NB4 (cell line): ENCODE measurements at regions not wholly inside any gene's neighbourhood (a gene's known extent, or its start where the extent isn't known, plus 50 kb on each side); places are given as distances from the start of the nearest gene placed in this dataset.

ENCODE experiments used
- DNase-seq: peaks from one replicate; pipeline ENCODE4 v3.0.0; 2010; ENCODE audit warnings: low read depth
- H3K4me3 ChIP-seq: one replicate; pipeline ENCODE4 v1.5.1; 2011; ENCODE audit warnings: mild to moderate bottlenecking, low read depth, low read length, moderate library complexity
- MYC ChIP-seq: IDR thresholded peaks from 2 replicates; pipeline ENCODE4 v1.6.1; 2011; ENCODE audit warnings: low read depth, low read length
- POLR2A ChIP-seq: IDR thresholded peaks from 2 replicates; pipeline ENCODE4 v1.6.1; 2011; ENCODE audit warnings: mild to moderate bottlenecking; ENCODE audit not compliant: insufficient read length; ENCODE audit errors: extremely low read depth
- TF ChIP-seq, protein P1 (sequence below): IDR thresholded peaks from 2 replicates; pipeline ENCODE4 v1.6.1; 2011; ENCODE audit warnings: low read depth, low read length
- TF ChIP-seq, protein P2 (sequence below): IDR thresholded peaks from one replicate; pipeline ENCODE4 v1.5.1; 2012; ENCODE audit warnings: low read depth, low read length

DNA sequence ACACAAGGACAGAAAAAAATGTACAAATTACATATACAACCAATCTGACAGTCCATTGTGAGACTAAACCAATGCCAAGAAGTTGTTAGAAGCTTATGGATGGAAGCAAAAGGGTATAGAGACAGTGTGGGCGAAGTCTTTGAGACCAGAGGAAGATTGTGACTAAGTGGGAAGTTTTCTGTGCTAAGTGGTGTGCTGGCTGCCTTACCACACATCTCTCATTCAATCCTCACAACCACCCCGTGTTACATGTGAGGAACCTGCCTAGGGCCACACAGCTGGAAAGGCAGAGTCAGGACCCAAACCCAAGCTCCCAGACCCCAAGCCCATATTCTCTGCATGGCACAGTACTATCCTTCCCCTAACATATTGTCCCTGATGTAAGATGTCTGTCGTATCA lies 53.5 kb upstream of the DUSP10 start:
- no peak overlapping the region for H3K4me3 ChIP-seq
- TF ChIP-seq, protein P1, sequence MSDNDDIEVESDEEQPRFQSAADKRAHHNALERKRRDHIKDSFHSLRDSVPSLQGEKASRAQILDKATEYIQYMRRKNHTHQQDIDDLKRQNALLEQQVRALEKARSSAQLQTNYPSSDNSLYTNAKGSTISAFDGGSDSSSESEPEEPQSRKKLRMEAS = no peak
- TF ChIP-seq MYC (no peak), POLR2A (no peak)
- TF ChIP-seq, protein P2, sequence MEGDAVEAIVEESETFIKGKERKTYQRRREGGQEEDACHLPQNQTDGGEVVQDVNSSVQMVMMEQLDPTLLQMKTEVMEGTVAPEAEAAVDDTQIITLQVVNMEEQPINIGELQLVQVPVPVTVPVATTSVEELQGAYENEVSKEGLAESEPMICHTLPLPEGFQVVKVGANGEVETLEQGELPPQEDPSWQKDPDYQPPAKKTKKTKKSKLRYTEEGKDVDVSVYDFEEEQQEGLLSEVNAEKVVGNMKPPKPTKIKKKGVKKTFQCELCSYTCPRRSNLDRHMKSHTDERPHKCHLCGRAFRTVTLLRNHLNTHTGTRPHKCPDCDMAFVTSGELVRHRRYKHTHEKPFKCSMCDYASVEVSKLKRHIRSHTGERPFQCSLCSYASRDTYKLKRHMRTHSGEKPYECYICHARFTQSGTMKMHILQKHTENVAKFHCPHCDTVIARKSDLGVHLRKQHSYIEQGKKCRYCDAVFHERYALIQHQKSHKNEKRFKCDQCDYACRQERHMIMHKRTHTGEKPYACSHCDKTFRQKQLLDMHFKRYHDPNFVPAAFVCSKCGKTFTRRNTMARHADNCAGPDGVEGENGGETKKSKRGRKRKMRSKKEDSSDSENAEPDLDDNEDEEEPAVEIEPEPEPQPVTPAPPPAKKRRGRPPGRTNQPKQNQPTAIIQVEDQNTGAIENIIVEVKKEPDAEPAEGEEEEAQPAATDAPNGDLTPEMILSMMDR = no peak
- no peak for DNase-seq

DNA sequence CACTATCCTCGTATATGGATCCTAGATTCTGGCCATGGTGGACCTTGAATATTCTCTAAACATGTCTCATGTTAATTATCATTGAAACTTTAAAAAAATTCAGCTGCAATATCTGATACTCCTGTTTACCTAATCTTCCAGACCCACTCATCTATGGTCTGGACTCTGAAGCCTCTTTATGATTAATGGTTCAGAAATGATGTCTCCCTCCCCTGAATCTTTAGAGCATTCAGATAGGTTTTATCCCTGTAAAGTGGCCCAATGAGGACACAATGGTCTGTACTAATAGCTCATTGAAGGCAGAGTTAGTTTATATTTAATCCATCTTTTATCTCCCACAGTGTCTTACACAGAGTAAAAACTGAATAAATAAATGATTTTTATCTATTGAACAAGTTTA lies 53.0 kb upstream of the DUSP10 start:
- H3K4me3 ChIP-seq = no peak overlapping the region
- TF ChIP-seq, protein P2 = no peak
- TF ChIP-seq MYC (no peak), POLR2A (no peak)
- TF ChIP-seq, protein P1 = no peak
- DNase-seq = no peak

DNA sequence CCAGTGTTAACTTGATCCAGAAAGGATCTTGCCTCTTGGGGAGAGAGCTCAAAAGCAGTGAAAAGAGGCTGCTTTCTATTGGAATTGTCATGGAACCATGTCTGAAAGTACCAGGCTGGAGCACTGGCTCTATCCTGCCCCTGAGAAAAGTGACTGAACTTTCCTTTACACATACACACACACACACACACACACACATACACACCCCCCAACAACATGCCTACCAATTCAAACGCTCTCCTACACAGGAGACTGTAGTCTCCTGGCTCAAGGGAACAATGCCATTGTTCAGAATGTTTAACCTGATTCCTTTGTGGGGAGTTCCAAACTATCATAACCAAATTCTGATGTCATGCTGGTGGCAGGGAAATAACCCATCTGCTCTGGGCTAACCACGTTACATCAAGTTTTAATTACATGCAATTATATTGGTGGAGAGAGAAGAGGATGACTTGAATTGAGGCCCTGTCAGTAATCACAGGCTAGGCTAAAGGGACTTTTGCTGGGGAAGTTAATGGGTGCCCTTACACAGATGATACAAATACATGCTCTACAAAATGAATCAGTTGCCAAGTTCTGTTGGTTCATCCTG lies 52.3 kb upstream of the DUSP10 start:
- H3K4me3 ChIP-seq = no peak overlapping the region
- no peak for DNase-seq
- TF ChIP-seq, protein P2 = no peak
- TF ChIP-seq, protein P1 = no peak
- TF ChIP-seq POLR2A = no peak
- no peak for TF ChIP-seq MYC

DNA sequence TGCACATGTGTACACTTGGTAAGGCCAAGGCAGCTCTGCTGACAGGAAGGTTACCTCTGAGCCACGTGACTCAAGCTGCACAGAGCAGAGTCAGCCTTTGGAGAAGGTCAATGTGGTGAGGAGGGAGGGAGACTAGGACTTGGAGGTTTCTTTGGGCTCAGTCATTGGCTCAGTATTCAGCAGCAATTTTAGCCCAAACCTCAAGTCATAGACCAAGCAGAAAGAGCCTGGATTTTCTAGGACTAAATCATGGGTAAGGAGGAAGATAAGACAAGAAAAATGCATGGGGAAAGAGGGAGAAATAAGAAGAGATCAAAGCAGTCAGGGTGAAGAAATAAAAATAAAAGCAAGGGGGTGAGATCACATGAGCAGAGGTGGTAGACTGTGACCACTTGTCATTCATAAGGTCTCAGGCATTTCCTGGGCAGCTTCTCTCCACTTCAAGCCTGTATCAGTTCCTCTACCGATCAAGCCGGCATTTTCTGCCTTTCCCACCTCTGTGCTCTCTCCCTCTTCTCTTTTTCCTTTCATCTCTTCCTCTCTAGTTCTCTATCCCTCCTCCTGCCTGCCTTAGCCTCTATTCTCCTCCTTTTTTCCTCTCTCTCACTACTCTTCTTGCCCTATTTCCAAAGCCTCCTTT lies 51.7 kb upstream of the DUSP10 start:
- no peak for DNase-seq
- no peak overlapping the region for H3K4me3 ChIP-seq
- TF ChIP-seq, protein P2 = no peak
- no peak for TF ChIP-seq MYC
- TF ChIP-seq, protein P1 = no peak
- no peak for TF ChIP-seq POLR2A

DNA sequence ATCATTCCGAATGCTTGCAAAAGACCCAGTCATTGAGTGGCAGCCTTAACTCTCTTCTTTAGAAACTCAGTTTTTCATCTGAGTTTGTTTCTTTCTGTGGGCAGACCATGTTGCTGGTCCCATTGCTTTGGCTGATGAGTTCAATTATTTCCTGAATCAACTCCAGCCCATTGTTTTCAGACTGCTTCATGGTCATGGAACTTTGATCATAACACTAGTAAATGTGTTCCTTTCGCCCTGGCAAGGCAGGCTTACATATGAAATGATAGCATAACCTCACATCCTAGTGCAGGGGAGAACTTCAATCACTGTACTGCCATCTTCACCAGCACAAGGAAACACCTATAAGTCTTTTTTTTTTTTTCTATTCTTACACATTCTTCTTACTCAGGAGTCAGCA lies 50.0 kb upstream of the DUSP10 start:
- no peak overlapping the region for H3K4me3 ChIP-seq
- no peak for DNase-seq
- no peak for TF ChIP-seq POLR2A
- no peak for TF ChIP-seq MYC
- TF ChIP-seq, protein P1 = no peak
- TF ChIP-seq, protein P2 = no peak
